A549 (cell line): ENCODE measurements at regions not wholly inside any gene's neighbourhood (a gene's known extent, or its start where the extent isn't known, plus 50 kb on each side); places are given as distances from the start of the nearest gene placed in this dataset.

Experiments used
- ATAC-seq, 2 experiments: fragments of 200-7000 bp in 1 of 2; fragments of >200 bp in 1 of 2; cut with Nextera tagmentation in 1 of 2; cut with Tn5 transposase in 1 of 2; 3 replicates each; pipeline versions ENCODE4 v1.8.0 to v1.9.1; 2018 to 2020; ENCODE audit warnings: mild to moderate bottlenecking in 1 of 2, moderate library complexity in 1 of 2
- CTCF ChIA-PET: fragments of 300-600 bp; sonication (Branson Sonifier 250); formaldehyde crosslinking; extraction: SDS; loops from one replicate; lab custom pipeline; 2021; ENCODE audit warnings: antibody characterized with exemption, inconsistent platforms; lab: Yijun Ruan, JAX
- POLR2A ChIA-PET: fragments of 350-600 bp; formaldehyde crosslinking; extraction: SDS; loops from one replicate; lab custom pipeline; 2021; ENCODE audit warnings: antibody characterized with exemption, inconsistent platforms; lab: Yijun Ruan, JAX
- DNase-seq, 2 experiments: peaks; one replicate each; pipeline versions ENCODE4 v3.0.0 to v3.0.0-alpha.2; 2011 to 2016; ENCODE audit warnings: low read depth in 1 of 2, low spot score in 1 of 2
- FAIRE-seq: peaks from 2 replicates; lab custom pipeline; 2011; peaks lifted over from hg19 to GRCh38; lab: Jason Lieb, UNC
- H3K27ac ChIP-seq, 2 experiments: fragments of >200 bp; sonication (Bioruptor Twin); formaldehyde crosslinking; 3 replicates each; pipeline ENCODE4 v1.5.1; 2016 to 2017
- H3K4me1 ChIP-seq: fragments of >200 bp; sonication (Bioruptor Twin); formaldehyde crosslinking; 3 replicates; pipeline ENCODE4 v1.6.1; 2016
- H3K4me2 ChIP-seq: fragments of >200 bp; sonication (Bioruptor Twin); formaldehyde crosslinking; 3 replicates; pipeline ENCODE4 v1.6.1; 2016
- H3K4me3 ChIP-seq: fragments of >200 bp; sonication (Bioruptor Twin); formaldehyde crosslinking; 3 replicates; pipeline ENCODE4 v1.5.1; 2016
- H3K9me3 ChIP-seq: fragments of >200 bp; sonication (Bioruptor Twin); formaldehyde crosslinking; 3 replicates; pipeline ENCODE4 v1.6.1; 2016
- CEBPB ChIP-seq, 2 experiments: fragments of >200 bp in 1 of 2; sonication (Bioruptor Twin) in 1 of 2; formaldehyde crosslinking in 1 of 2; IDR thresholded peaks; 2 replicates each; pipeline ENCODE4 v1.6.1; 2012 to 2016
- CHD2 ChIP-seq: fragments of 150-350 bp; IDR thresholded peaks from 2 replicates; pipeline ENCODE4 v1.6.1; 2014; ENCODE audit warnings: low read length; ENCODE audit not compliant: partially characterized antibody
- EHF ChIP-seq: fragments of 250-450 bp; sonication (Bioruptor Pico); IDR thresholded peaks from 2 replicates; pipeline ENCODE4 v1.5.0; 2020; ENCODE audit warnings: mild to moderate bottlenecking
- FOSL2 ChIP-seq, 2 experiments: fragments of 450-650 bp in 1 of 2; fragments of >200 bp in 1 of 2; sonication (Bioruptor Twin) in 1 of 2; formaldehyde crosslinking; IDR thresholded peaks; 2 replicates each; pipeline versions ENCODE4 v1.5.0 to v1.6.1; 2016 to 2020; ENCODE audit warnings: mild to moderate bottlenecking in 1 of 2, moderate library complexity in 1 of 2
- FOXS1 ChIP-seq: fragments of 250-450 bp; sonication (Bioruptor Pico); IDR thresholded peaks from 2 replicates; pipeline ENCODE4 v1.5.0; 2020; ENCODE audit warnings: mild to moderate bottlenecking, moderate library complexity
- GATA3 ChIP-seq: IDR thresholded peaks from 2 replicates; pipeline ENCODE4 v1.6.1; 2012; ENCODE audit warnings: borderline replicate concordance
- HEYL ChIP-seq: fragments of 250-450 bp; sonication (Bioruptor Pico); IDR thresholded peaks from 2 replicates; pipeline ENCODE4 v1.8.0; 2021; ENCODE audit warnings: mild to moderate bottlenecking, moderate library complexity
- HOXA7 ChIP-seq: fragments of 250-450 bp; sonication (Bioruptor Pico); IDR thresholded peaks from 2 replicates; pipeline ENCODE4 v1.5.0; 2020; ENCODE audit warnings: mild to moderate bottlenecking, moderate library complexity
- HOXB5 ChIP-seq: fragments of 250-450 bp; sonication (Bioruptor Pico); IDR thresholded peaks from 2 replicates; pipeline ENCODE4 v1.5.0; 2020; ENCODE audit warnings: mild to moderate bottlenecking, moderate library complexity
- KDM5A ChIP-seq: fragments of 200-600 bp; sonication (generic); IDR thresholded peaks from 2 replicates; pipeline ENCODE4 v1.6.1; 2016; ENCODE audit warnings: antibody characterized with exemption, mild to moderate bottlenecking
- MYC ChIP-seq: IDR thresholded peaks from 2 replicates; pipeline ENCODE4 v1.6.1; 2012; ENCODE audit warnings: mild to moderate bottlenecking, inconsistent platforms, low read length, improper control_type of control experiment, borderline replicate concordance
- PHF8 ChIP-seq: fragments of 200-600 bp; sonication (generic); IDR thresholded peaks from 2 replicates; pipeline ENCODE4 v1.6.1; 2016; ENCODE audit warnings: low read depth, mild to moderate bottlenecking, antibody characterized with exemption, moderate library complexity, borderline replicate concordance
- POLR2A ChIP-seq: IDR thresholded peaks from 2 replicates; pipeline ENCODE4 v1.6.1; 2012; ENCODE audit warnings: mild to moderate bottlenecking, low read length
- TP53 ChIP-seq: fragments of 250-450 bp; sonication (Bioruptor Pico); IDR thresholded peaks from 2 replicates; pipeline ENCODE4 v1.5.0; 2021; ENCODE audit warnings: mild to moderate bottlenecking, moderate library complexity
- ZFP36 ChIP-seq: fragments of 450-650 bp; IDR thresholded peaks from 2 replicates; pipeline ENCODE4 v1.6.1; 2014; ENCODE audit warnings: borderline replicate concordance; ENCODE audit not compliant: partially characterized antibody
- WGBS: methylation state at CpG from one replicate; pipeline ENCODE4 v1.1.6; 2017; ENCODE audit errors: missing lambda C conversion rate; 5-methylcytosine and 5-hydroxymethylcytosine counted together
- TF ChIP-seq, protein P1 (sequence below): fragments of 200-600 bp; sonication (generic); IDR thresholded peaks from 2 replicates; pipeline ENCODE4 v1.6.1; 2016; ENCODE audit warnings: antibody characterized with exemption, mild to moderate bottlenecking, moderate library complexity
- TF ChIP-seq, protein P2 (sequence below): fragments of >200 bp; sonication (Bioruptor Twin); formaldehyde crosslinking; IDR thresholded peaks from 3 replicates; pipeline ENCODE4 v1.6.1; 2016
- TF ChIP-seq, protein P3 (sequence below): IDR thresholded peaks from 2 replicates; pipeline ENCODE4 v1.6.1; 2012
- TF ChIP-seq, protein P4 (sequence below): fragments of >200 bp; sonication (Bioruptor Twin); formaldehyde crosslinking; IDR thresholded peaks from 2 replicates; pipeline ENCODE4 v1.6.1; 2016
- TF ChIP-seq, protein P5 (sequence below): fragments of 450-650 bp; IDR thresholded peaks from 2 replicates; pipeline ENCODE4 v1.6.1; 2014; ENCODE audit warnings: antibody characterized with exemption
- TF ChIP-seq, protein P6 (sequence below): IDR thresholded peaks from 2 replicates; pipeline ENCODE4 v1.6.1; 2012

DNA sequence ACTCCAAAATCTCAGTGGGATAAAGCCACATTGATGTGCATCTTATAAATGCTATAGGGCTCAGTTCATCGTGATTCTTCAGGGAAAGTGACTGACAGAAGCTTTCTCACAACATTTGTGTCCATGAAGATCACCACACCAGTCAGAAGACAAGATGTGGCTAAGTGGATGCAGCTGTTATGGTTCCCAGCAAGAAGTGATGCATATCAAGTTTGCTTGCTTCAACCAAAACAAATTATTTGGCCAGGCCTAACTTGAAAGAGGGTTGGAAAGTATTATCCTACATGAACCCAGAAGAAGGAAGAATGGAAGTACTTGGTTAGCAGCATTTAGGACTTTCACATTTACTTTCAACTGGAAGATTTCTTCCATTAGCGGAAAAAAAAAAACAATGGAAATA is 210.0 kb upstream of the ACVR2A start:
- TF ChIP-seq, protein P1, sequence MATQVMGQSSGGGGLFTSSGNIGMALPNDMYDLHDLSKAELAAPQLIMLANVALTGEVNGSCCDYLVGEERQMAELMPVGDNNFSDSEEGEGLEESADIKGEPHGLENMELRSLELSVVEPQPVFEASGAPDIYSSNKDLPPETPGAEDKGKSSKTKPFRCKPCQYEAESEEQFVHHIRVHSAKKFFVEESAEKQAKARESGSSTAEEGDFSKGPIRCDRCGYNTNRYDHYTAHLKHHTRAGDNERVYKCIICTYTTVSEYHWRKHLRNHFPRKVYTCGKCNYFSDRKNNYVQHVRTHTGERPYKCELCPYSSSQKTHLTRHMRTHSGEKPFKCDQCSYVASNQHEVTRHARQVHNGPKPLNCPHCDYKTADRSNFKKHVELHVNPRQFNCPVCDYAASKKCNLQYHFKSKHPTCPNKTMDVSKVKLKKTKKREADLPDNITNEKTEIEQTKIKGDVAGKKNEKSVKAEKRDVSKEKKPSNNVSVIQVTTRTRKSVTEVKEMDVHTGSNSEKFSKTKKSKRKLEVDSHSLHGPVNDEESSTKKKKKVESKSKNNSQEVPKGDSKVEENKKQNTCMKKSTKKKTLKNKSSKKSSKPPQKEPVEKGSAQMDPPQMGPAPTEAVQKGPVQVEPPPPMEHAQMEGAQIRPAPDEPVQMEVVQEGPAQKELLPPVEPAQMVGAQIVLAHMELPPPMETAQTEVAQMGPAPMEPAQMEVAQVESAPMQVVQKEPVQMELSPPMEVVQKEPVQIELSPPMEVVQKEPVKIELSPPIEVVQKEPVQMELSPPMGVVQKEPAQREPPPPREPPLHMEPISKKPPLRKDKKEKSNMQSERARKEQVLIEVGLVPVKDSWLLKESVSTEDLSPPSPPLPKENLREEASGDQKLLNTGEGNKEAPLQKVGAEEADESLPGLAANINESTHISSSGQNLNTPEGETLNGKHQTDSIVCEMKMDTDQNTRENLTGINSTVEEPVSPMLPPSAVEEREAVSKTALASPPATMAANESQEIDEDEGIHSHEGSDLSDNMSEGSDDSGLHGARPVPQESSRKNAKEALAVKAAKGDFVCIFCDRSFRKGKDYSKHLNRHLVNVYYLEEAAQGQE = no peak
- TF ChIP-seq, protein P2, sequence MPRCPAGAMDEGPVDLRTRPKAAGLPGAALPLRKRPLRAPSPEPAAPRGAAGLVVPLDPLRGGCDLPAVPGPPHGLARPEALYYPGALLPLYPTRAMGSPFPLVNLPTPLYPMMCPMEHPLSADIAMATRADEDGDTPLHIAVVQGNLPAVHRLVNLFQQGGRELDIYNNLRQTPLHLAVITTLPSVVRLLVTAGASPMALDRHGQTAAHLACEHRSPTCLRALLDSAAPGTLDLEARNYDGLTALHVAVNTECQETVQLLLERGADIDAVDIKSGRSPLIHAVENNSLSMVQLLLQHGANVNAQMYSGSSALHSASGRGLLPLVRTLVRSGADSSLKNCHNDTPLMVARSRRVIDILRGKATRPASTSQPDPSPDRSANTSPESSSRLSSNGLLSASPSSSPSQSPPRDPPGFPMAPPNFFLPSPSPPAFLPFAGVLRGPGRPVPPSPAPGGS = no peak
- TF ChIP-seq, protein P3, sequence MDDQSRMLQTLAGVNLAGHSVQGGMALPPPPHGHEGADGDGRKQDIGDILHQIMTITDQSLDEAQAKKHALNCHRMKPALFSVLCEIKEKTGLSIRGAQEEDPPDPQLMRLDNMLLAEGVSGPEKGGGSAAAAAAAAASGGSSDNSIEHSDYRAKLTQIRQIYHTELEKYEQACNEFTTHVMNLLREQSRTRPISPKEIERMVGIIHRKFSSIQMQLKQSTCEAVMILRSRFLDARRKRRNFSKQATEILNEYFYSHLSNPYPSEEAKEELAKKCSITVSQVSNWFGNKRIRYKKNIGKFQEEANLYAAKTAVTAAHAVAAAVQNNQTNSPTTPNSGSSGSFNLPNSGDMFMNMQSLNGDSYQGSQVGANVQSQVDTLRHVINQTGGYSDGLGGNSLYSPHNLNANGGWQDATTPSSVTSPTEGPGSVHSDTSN = no peak
- TF ChIP-seq ZFP36 (no peak), FOSL2 (IDR thresholded peaks at IDR 0.05) (no peak), FOSL2 (CRISPR knock-in tag; IDR thresholded peaks at IDR 0.05) (no peak)
- Histone ChIP-seq H3K27ac (no peak overlapping the region), H3K4me2 (no peak overlapping the region), H3K4me3 (no peak overlapping the region), H3K9me3 (no peaks in the 10 kb centered on the region), H3K4me1 (no peaks in the 10 kb centered on the region)
- FAIRE-seq (no peak), DNase-seq (no peak), ATAC-seq (no peak)
- POLR2A ChIA-PET = no interaction called here
- 46% methylated on average over 2 of the region's 2 CpGs for WGBS
- CTCF ChIA-PET = no interaction called here

DNA sequence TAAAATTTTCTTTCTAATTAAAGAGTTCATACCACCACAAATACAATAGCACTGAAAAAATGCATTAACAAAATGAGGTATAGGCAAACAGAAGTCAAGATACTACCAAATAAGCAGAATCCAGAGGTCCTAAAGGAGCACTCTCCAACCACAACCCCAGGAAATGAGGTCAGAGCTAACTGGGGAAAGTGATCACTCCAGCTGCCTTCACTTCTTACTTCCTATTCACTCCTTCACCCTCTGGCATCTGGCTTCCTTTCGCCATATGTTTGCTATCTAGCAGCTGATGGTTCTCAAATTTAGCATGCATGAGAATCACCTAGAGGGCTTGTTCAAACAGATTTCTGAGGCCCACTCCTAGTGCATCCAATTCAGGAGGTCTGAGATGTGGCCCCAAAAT is 212.6 kb upstream of the ACVR2A start:
- POLR2A ChIA-PET = no interaction called here
- WGBS = 50% methylated on average over 1 of the region's 1 CpG
- TF ChIP-seq TP53 (CRISPR knock-in tag) = no peak
- TF ChIP-seq HOXB5 (CRISPR knock-in tag) = no peak
- TF ChIP-seq KDM5A = no peak
- no peak for TF ChIP-seq HOXA7 (CRISPR knock-in tag)
- TF ChIP-seq CEBPB (IDR thresholded peaks at IDR 0.05) = no peak
- no peak for TF ChIP-seq EHF
- no peak for TF ChIP-seq HEYL (CRISPR knock-in tag)
- TF ChIP-seq, all 56 proteins: peak for 0
- DNase-seq (no peak), FAIRE-seq (no peak), ATAC-seq (no peak)
- H3K27ac ChIP-seq = no peak overlapping the region
- H3K4me3 ChIP-seq = no peak overlapping the region
- no peak overlapping the region for H3K4me2 ChIP-seq
- CTCF ChIA-PET = interaction anchor here (0.5 kb wide), 2 partner anchors 332 to 918 kb away, joined by 3 read pairs; no protein-coding TSS in a partner anchor
- no peaks in the 10 kb centered on the region for H3K9me3 ChIP-seq
- H3K4me1 ChIP-seq = no peaks in the 10 kb centered on the region

DNA sequence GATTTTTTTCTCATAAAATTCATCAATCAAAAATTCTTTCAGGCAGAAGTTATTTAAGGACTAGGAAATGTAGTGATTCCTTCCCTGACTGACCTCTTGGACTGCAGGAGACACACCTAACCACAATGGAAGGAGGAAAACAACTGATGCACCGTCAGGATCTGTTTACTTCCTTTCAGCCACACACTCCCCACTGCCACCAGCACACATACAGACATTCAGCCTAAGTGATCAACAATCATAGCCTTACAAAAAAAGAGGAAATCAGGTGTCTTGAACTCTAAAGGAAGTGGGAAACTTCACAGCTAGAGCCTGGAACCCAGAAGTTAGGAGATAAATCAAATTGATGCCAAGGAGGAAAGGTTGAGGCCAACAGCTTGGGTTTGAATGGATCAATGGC is 213.5 kb upstream of the ACVR2A start:
- H3K4me1 ChIP-seq = no peaks in the 10 kb centered on the region
- no peak overlapping the region for H3K4me2 ChIP-seq
- no peak overlapping the region for H3K4me3 ChIP-seq
- no peak for DNase-seq
- H3K9me3 ChIP-seq = no peaks in the 10 kb centered on the region
- no peak for ATAC-seq
- TF ChIP-seq CHD2 = no peak
- TF ChIP-seq GATA3 = no peak
- no peak for TF ChIP-seq FOSL2 (IDR thresholded peaks at IDR 0.05)
- no peak for TF ChIP-seq FOSL2 (CRISPR knock-in tag; IDR thresholded peaks at IDR 0.05)
- TF ChIP-seq, protein P4, sequence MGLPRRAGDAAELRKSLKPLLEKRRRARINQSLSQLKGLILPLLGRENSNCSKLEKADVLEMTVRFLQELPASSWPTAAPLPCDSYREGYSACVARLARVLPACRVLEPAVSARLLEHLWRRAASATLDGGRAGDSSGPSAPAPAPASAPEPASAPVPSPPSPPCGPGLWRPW = no peak
- no peak for TF ChIP-seq PHF8
- TF ChIP-seq FOXS1 (CRISPR knock-in tag) = no peak
- TF ChIP-seq POLR2A = no peak
- no peak for TF ChIP-seq MYC
- TF ChIP-seq, protein P5, sequence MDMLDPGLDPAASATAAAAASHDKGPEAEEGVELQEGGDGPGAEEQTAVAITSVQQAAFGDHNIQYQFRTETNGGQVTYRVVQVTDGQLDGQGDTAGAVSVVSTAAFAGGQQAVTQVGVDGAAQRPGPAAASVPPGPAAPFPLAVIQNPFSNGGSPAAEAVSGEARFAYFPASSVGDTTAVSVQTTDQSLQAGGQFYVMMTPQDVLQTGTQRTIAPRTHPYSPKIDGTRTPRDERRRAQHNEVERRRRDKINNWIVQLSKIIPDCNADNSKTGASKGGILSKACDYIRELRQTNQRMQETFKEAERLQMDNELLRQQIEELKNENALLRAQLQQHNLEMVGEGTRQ = no peak
- no peak for TF ChIP-seq HOXB5 (CRISPR knock-in tag)
- TF ChIP-seq, protein P6, sequence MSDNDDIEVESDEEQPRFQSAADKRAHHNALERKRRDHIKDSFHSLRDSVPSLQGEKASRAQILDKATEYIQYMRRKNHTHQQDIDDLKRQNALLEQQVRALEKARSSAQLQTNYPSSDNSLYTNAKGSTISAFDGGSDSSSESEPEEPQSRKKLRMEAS = no peak
- CTCF ChIA-PET = no interaction called here
- WGBS = 0% methylated on average over 1 of the region's 1 CpG
- H3K27ac ChIP-seq = no peak overlapping the region
- POLR2A ChIA-PET = no interaction called here
- FAIRE-seq = no peak
